Right ventricle myocardium inferior (tissue), 1 donor: ENCODE measurements at regions not wholly inside any gene's neighbourhood (a gene's known extent, or its start where the extent isn't known, plus 50 kb on each side); places are given as distances from the start of the nearest gene placed in this dataset.
A peak's percentile ranks its signal among the peaks of the same experiment; 100 is the strongest.
"Not testable (repeated sequence)": the region's sequence is repeated elsewhere in the genome, so short reads cannot be mapped to it uniquely, and the experiment has no call there.

Experiments
- ATAC-seq: fragments of 200-7000 bp; cut with Tn5 transposase; one replicate; pipeline ENCODE4 v1.9.1; 2020; ENCODE audit warnings: mild to moderate bottlenecking, moderate library complexity
- DNase-seq: peaks from one replicate; pipeline ENCODE4 v3.0.0; 2021; ENCODE audit errors: missing footprints
- intact Hi-C: fragments of 100-400 bp; cut with DNase I; formaldehyde crosslinking; loops from one replicate; pipeline ENCODE4 v1.11.0; 2022
- donor health status: DM: no; HTN: yes; CAD: no; lungs with severe emphysema.

- ATAC-seq, DNase-seq, intact Hi-C loops: not testable (repeated sequence)
These were observed 192.1 kb upstream of the ANK3 start for GRCh38 chr10:60581782-60582181.

- ATAC-seq (no peak), DNase-seq (no peak)
- intact Hi-C loops = no loop called here
These were observed 188.5 kb upstream of the ANK3 start for GRCh38 chr10:60578217-60578616.

GRCh38 chr10:60576130-60577069 lies 186.7 kb upstream of the ANK3 start:
- ATAC-seq (peak; percentile 68), DNase-seq (no peak)
- intact Hi-C loops = no loop called here

GRCh38 chr10:60575105-60575504 lies 185.4 kb upstream of the ANK3 start:
- DNase-seq = no peak
- no peak for ATAC-seq
- intact Hi-C loops = no loop called here

GRCh38 chr10:60574388-60574787 lies 184.7 kb upstream of the ANK3 start:
- ATAC-seq (no peak), DNase-seq (no peak)
- intact Hi-C loops = no loop called here

- no peak for DNase-seq
- intact Hi-C loops = no loop called here
- ATAC-seq = peak; percentile 76
These were observed 183.7 kb upstream of the ANK3 start for GRCh38 chr10:60573336-60573735.

- DNase-seq (no peak), ATAC-seq (peak; percentile 65)
- intact Hi-C loops = no loop called here
These were observed 183.0 kb upstream of the ANK3 start for GRCh38 chr10:60572511-60573194.

- DNase-seq = no peak
- intact Hi-C loops = no loop called here
- ATAC-seq = no peak
These were observed 181.2 kb upstream of the ANK3 start for GRCh38 chr10:60570896-60571295.

GRCh38 chr10:60570272-60570865 lies 180.7 kb upstream of the ANK3 start:
- DNase-seq (no peak), ATAC-seq (no peak)
- intact Hi-C loops = no loop called here

GRCh38 chr10:60569681-60570080 lies 180.0 kb upstream of the ANK3 start:
- no peak for DNase-seq
- intact Hi-C loops = no loop called here
- no peak for ATAC-seq

- intact Hi-C loops = no loop called here
- no peak for ATAC-seq
- no peak for DNase-seq
These were observed 176.4 kb upstream of the ANK3 start for GRCh38 chr10:60566096-60566495.

- no peak for DNase-seq
- intact Hi-C loops = no loop called here
- no peak for ATAC-seq
These were observed 175.8 kb upstream of the ANK3 start for GRCh38 chr10:60565492-60565891.

- DNase-seq (no peak), ATAC-seq (no peak)
- intact Hi-C loops = no loop called here
These were observed 174.8 kb upstream of the ANK3 start for GRCh38 chr10:60564475-60564874.

GRCh38 chr10:60560451-60560850 lies 170.8 kb upstream of the ANK3 start:
- no peak for DNase-seq
- intact Hi-C loops = no loop called here
- ATAC-seq = no peak

GRCh38 chr10:60555700-60556099 lies 166.0 kb upstream of the ANK3 start:
- no peak for ATAC-seq
- no peak for DNase-seq
- intact Hi-C loops = no loop called here

GRCh38 chr10:60549686-60550085 lies 160.0 kb upstream of the ANK3 start:
- intact Hi-C loops = loop anchor here (5.0 to 10.0 kb wide), 2 partner anchors 68 to 105 kb away; no protein-coding TSS in a partner anchor
- no peak for ATAC-seq
- DNase-seq = no peak

GRCh38 chr10:60542657-60543056 lies 153.0 kb upstream of the ANK3 start:
- DNase-seq (no peak), ATAC-seq (no peak)
- intact Hi-C loops = loop anchor here (10.0 kb wide), 1 partner anchor 98 kb away; no protein-coding TSS in a partner anchor

- intact Hi-C loops = loop anchor here (10.0 kb wide), 1 partner anchor 97 kb away; no protein-coding TSS in a partner anchor
- ATAC-seq (no peak), DNase-seq (no peak)
These were observed 151.8 kb upstream of the ANK3 start for GRCh38 chr10:60541451-60541850.

GRCh38 chr10:60537697-60538096 lies 148.0 kb upstream of the ANK3 start:
- intact Hi-C loops = no loop called here
- no peak for ATAC-seq
- DNase-seq = no peak
